Sigmoid colon (tissue), 6 donors: ENCODE measurements at regions not wholly inside any gene's neighbourhood (a gene's known extent, or its start where the extent isn't known, plus 50 kb on each side); places are given as distances from the start of the nearest gene placed in this dataset.

Source experiments
- DNase-seq: peaks from one replicate; pipeline ENCODE4 v3.0.0-alpha.2; 2019
- H3K27ac ChIP-seq, 4 donors: fragments of 200-600 bp; sonication (generic); one replicate each; pipeline ENCODE4 v1.5.1; 2016 to 2019; ENCODE audit warnings: mild to moderate bottlenecking in 1 of 4
- H3K27me3 ChIP-seq, 3 donors: fragments of 200-600 bp; sonication (generic); one replicate each; pipeline ENCODE4 v1.5.1; 2019; ENCODE audit warnings: mild to moderate bottlenecking in 1 of 3
- H3K36me3 ChIP-seq, 4 donors: fragments of 200-600 bp; sonication (generic); one replicate each; pipeline ENCODE4 v1.5.1; 2016 to 2019
- H3K4me1 ChIP-seq, 4 donors: fragments of 200-600 bp; sonication (generic); one replicate each; pipeline ENCODE4 v1.5.1; 2017 to 2019
- H3K4me3 ChIP-seq, 4 donors: fragments of 200-600 bp; sonication (generic); one replicate each; pipeline ENCODE4 v1.5.1; 2017 to 2019; ENCODE audit warnings: mild to moderate bottlenecking in 2 of 4, moderate library complexity in 1 of 4
- H3K9me3 ChIP-seq, 4 donors: fragments of 200-600 bp in 3 of 4; sonication (generic) in 3 of 4; one replicate each; pipeline versions ENCODE4 v1.5.1 to v1.6.1; 2013 to 2019
- EP300 ChIP-seq, 4 donors: sonication (generic); formaldehyde crosslinking; IDR thresholded peaks; one replicate each; pipeline ENCODE4 v1.6.1; 2017; ENCODE audit warnings: antibody characterized with exemption in 4 of 4
- POLR2A ChIP-seq, 2 donors: fragments of 450-650 bp; IDR thresholded peaks; one replicate each; pipeline ENCODE4 v1.6.1; 2016; ENCODE audit warnings: antibody characterized with exemption in 2 of 2, mild to moderate bottlenecking in 2 of 2, moderate library complexity in 2 of 2
- POLR2AphosphoS5 ChIP-seq, 4 donors: sonication (generic); formaldehyde crosslinking; IDR thresholded peaks; one replicate each; pipeline ENCODE4 v1.6.1; 2017; ENCODE audit warnings: antibody characterized with exemption in 4 of 4
- WGBS, 2 donors: extraction: QIAGEN DNeasy Blood & Tissue Kit; methylation state at CpG; one replicate each; pipeline ENCODE4 v1.1.7; 2013; 5-methylcytosine and 5-hydroxymethylcytosine counted together
- intact Hi-C: fragments of 100-400 bp; cut with DNase I; formaldehyde crosslinking; loops from one replicate; pipeline ENCODE4 v1.15.1; 2023
- TF ChIP-seq, protein P1 (sequence below), 4 experiments: fragments of 450-650 bp in 3 of 4; fragments of 200-600 bp in 1 of 4; IDR thresholded peaks; one replicate each; pipeline ENCODE4 v1.5.1; 2016 to 2019; ENCODE audit warnings: antibody characterized with exemption in 4 of 4, mild to moderate bottlenecking in 3 of 4, moderate library complexity in 2 of 4
- donor health status: healthy with polysubstance abuse.
- donor health status: healthy.

DNA sequence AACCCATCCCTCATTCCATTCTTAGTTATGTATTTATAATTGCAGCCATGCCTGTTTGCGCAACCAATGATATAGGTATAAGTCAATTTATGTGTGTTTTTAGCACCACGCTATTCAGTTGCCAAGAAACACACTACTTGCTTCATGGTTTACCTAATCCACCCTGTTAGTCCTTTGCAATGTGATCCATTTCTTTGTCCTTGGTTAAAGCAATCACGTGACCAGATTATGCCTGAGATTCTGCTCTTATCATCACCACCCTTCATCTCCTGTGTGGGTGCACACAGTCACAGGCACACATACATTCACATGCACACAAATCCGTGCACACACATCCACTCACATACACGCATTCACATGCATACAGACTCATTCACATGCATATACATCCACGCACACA lies 52.3 kb upstream of the KCNA5 start:
- 45 to 83% methylated on average over 6 of the region's 6 CpGs for WGBS, 2 donors
- intact Hi-C loops, result no loop called here

DNA sequence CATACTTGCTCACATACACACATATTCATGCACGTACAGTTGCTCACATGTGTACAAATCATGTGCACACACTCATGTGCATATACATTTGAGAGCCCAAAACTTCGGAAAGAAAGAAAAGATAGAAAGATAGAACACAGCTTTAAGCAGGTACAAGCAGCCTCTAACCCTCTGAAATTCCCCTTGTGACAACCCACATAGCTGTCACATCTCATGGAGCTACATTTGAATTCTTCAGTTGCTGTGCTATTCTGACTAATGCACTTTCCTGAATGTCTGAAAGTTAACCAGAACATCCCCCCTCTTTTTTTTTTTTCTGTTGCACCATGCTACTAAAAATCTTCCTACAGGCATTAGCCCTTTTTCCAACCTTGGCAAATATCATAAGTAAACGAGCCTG lies 51.9 kb upstream of the KCNA5 start:
- WGBS, 2 donors, result 31 to 67% methylated on average over 3 of the region's 3 CpGs
- intact Hi-C loops, result no loop called here
- TF ChIP-seq, protein P1, sequence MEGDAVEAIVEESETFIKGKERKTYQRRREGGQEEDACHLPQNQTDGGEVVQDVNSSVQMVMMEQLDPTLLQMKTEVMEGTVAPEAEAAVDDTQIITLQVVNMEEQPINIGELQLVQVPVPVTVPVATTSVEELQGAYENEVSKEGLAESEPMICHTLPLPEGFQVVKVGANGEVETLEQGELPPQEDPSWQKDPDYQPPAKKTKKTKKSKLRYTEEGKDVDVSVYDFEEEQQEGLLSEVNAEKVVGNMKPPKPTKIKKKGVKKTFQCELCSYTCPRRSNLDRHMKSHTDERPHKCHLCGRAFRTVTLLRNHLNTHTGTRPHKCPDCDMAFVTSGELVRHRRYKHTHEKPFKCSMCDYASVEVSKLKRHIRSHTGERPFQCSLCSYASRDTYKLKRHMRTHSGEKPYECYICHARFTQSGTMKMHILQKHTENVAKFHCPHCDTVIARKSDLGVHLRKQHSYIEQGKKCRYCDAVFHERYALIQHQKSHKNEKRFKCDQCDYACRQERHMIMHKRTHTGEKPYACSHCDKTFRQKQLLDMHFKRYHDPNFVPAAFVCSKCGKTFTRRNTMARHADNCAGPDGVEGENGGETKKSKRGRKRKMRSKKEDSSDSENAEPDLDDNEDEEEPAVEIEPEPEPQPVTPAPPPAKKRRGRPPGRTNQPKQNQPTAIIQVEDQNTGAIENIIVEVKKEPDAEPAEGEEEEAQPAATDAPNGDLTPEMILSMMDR (IDR thresholded peaks at IDR 0.05), result no peak
- no peak for TF ChIP-seq POLR2AphosphoS5 (IDR thresholded peaks at IDR 0.05)
- no peak for TF ChIP-seq POLR2A (IDR thresholded peaks at IDR 0.05)
- TF ChIP-seq EP300 (IDR thresholded peaks at IDR 0.05), result no peak

More for the DNA sequence above, 52.3 kb upstream of the KCNA5 start:
- Histone ChIP-seq H3K4me1 (no peaks in the 10 kb centered on the region), H3K4me3 (no peak overlapping the region), H3K27me3 (no peaks in the 10 kb centered on the region), H3K27ac (no peak overlapping the region), H3K9me3 (no peaks in the 10 kb centered on the region), H3K36me3 (no peaks in the 10 kb centered on the region)
- DNase-seq, result no peak
- TF ChIP-seq POLR2AphosphoS5 (IDR thresholded peaks at IDR 0.05) (no peak), POLR2A (IDR thresholded peaks at IDR 0.05) (no peak), EP300 (IDR thresholded peaks at IDR 0.05) (no peak)
- TF ChIP-seq, protein P1 (IDR thresholded peaks at IDR 0.05), result no peak

DNA sequence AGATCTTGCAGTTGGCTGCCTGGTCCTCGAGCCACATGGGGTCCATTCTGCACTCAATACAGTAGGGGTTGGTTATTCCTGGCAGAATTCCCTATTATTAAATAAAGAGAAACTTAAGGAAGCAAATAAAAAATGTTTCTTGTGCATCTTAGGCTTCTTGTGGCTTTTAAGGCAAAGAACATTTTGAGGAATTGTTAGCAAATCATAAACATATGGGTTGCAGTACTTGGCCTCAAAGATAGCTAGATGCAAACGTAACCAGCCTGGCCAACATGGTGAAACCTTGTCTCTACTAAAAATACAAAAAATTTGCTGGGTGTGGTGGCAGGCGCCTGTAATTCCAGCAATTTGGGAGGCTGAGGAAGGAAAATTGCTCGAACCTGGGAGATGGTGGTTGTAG lies 50.8 kb upstream of the KCNA5 start:
- Histone ChIP-seq H3K4me1 (peaks cover 0 to 8% (median 7%) of the 10 kb centered on the region in 4 donors), H3K27me3 (no peaks in the 10 kb centered on the region), H3K9me3 (no peaks in the 10 kb centered on the region), H3K36me3 (no peaks in the 10 kb centered on the region), H3K27ac (no peak overlapping the region), H3K4me3 (no peak overlapping the region)
- no peak for DNase-seq
- TF ChIP-seq POLR2AphosphoS5 (IDR thresholded peaks at IDR 0.05) (no peak), POLR2A (IDR thresholded peaks at IDR 0.05) (no peak), EP300 (IDR thresholded peaks at IDR 0.05) (no peak)
- TF ChIP-seq, protein P1 (IDR thresholded peaks at IDR 0.05), result no peak
- intact Hi-C loops, result no loop called here
- WGBS, 2 donors, result 64 to 85% methylated on average over 4 of the region's 4 CpGs

More for the DNA sequence above, 51.9 kb upstream of the KCNA5 start:
- H3K4me3 ChIP-seq, result no peak overlapping the region
- no peaks in the 10 kb centered on the region for H3K36me3 ChIP-seq
- H3K4me1 ChIP-seq, result no peaks in the 10 kb centered on the region
- no peaks in the 10 kb centered on the region for H3K9me3 ChIP-seq
- no peak overlapping the region for H3K27ac ChIP-seq
- H3K27me3 ChIP-seq, result no peaks in the 10 kb centered on the region
- no peak for DNase-seq
